ENCODE measurements at regions not wholly inside any gene's neighbourhood (a gene's known extent, or its start where the extent isn't known, plus 50 kb on each side); places are given as distances from the start of the nearest gene placed in this dataset.
"Not testable (repeated sequence)": the region's sequence is repeated elsewhere in the genome, so short reads cannot be mapped to it uniquely, and the experiment has no call there.

DNA sequence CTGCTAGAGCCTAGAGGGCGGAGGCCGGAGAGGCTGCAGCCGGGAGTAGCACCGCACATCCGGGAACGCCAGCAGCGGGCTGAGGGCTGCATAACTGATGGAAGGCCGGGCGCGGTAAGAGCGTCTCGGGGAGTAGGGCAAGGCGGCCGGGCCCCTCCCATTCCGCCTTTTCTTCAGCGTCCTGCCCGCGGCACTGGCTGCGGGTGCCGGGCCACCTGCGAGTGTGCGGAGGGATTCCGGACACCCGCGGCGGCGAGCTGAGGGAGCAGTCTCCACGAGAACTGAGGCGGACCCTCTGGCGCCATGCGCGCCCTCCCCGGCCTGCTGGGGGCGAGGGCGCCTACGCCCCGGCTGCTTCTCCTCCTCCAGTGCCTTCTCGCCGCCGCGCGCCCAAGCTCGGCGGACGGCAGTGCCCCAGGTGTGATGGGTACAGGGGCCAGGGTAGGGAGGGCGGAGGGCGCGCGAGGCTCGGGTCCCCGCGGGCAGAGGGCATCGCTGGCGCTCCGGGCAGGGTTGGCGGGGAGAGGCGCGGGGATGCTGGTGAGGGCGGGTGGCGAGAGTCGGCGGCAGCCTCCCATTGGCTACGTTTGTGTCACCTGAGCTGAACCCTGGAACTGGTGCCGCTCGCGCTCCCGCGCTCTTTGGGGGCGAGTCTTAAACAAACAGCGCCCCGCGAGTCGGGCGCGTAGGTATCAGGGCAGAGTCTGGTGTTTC is 334.4 kb downstream of the SRGAP2C start:
- DNase-seq: peak; percentile 7 to 19

- not testable (repeated sequence) for DNase-seq
These were observed 335.0 kb downstream of the SRGAP2C start for GRCh38 chr1:121519756-121520286.

- peak; percentile 29 to 30 for DNase-seq
These were observed 337.4 kb downstream of the SRGAP2C start for GRCh38 chr1:121522061-121522759.

DNA sequence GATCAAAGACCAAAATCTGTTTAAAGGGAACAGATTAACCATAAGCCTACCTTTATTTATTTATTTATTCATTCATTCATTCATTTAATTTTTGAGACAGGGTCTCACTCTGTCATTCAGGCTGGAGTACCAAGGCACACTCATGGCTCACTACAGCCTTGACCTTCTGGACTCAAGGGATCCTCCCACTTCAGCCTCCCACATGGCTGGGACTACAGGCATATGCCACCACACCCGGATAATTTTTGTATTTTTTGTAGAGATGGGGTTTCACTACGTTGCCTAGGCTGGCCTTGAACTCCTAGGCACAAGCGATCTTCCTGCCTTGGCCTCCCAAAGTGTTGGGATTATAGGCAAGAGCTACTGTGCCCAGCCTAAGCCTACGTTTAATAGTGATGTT is 338.3 kb downstream of the SRGAP2C start:
- not testable (repeated sequence) for DNase-seq

- DNase-seq: no peak
These were observed 340.6 kb downstream of the SRGAP2C start for GRCh38 chr1:121525355-121525754.

DNA sequence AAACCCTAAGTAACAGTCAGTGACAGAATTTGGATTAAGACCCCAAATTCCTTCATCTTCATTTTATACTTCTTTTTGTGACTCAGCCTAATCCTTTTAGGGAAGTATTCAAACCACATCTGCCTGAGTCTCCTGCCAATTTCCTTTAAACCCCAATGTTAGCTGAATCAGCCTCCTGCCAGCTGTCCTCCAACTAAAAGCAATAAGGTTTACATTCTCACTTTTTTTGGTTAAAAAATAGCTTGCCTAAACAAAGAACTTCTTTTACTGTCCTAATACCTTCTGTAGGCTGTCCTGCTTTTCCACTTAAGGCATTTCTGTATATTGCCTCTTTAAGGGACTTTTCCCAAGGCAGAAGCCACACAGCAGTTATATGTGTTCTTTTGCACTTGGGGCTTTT is 344.2 kb downstream of the SRGAP2C start:
- DNase-seq: not testable (repeated sequence)

- not testable (repeated sequence) for DNase-seq
These were observed 345.3 kb downstream of the SRGAP2C start for GRCh38 chr1:121530026-121530425.

DNA sequence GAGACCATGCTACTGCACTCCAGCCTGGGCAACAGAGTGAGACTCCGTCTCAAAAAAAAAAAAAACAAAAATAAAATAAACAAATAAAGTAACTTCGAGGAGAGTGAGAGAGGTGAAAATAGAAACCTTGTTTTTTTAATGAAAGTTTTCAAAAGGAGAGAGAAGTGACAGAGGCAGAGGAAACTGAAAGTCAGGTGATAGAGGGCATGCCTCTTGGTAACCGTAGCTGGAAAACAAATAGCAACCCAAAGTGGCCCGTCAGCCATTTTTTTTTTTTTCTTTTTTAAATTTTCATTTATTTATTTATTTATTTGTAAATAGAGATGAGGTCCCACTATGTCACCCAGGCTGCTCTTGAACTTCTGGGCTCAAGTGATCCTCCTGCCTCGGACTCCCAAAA is 347.0 kb downstream of the SRGAP2C start:
- DNase-seq: not testable (repeated sequence)

DNA sequence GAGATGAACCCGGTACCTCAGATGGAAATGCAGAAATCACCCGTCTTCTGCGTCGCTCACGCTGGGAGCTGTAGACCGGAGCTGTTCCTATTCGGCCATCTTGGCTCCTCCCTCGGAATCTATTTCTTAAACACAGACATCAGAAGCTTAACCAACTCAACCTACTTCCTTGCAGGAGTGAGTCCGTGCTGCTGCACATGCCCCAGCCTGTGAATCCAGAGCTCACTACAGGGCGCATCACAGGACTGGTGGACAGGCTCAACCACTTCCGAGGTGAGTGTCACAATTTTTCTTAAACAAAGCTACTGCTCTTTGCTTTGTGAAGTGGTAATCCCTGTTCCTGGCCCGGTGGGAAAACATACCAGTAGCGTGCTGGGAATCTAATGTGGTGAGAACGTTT is 353.4 kb downstream of the SRGAP2C start:
- DNase-seq: not testable (repeated sequence)

DNA sequence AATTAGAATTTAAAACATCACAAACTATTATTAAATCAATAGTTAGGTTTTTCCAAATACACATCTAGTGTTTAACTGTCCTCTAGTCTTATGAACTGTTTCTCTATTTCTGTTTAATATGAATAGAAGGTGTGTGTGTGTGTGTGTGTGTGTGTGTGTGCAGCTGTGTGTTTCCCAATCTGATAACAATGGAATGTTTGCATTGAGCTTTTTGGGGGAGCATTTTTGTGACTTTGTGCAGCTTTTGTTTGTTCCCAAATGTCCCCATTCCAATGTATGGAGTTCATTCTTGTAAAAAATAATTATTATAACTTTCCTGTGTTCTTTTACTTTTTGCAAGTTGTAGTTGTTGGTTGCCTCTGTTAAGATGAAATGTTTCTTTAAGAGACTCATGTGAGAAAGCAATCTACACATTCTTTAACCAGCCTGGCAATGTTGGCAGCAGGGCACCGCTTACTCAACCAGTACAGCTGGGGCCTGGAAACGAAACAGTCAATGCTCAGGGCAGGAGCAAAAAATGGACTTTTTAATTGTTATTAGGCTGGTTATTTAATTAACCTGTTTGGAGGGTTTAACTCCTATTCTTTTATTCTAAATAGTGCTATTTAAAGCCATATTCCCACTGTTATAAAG is 354.3 kb downstream of the SRGAP2C start:
- DNase-seq: no peak

- DNase-seq: not testable (repeated sequence)
These were observed 359.2 kb downstream of the SRGAP2C start for GRCh38 chr1:121543988-121544387.

- DNase-seq: no peak
These were observed 359.7 kb downstream of the SRGAP2C start for GRCh38 chr1:121544500-121544899.

DNA sequence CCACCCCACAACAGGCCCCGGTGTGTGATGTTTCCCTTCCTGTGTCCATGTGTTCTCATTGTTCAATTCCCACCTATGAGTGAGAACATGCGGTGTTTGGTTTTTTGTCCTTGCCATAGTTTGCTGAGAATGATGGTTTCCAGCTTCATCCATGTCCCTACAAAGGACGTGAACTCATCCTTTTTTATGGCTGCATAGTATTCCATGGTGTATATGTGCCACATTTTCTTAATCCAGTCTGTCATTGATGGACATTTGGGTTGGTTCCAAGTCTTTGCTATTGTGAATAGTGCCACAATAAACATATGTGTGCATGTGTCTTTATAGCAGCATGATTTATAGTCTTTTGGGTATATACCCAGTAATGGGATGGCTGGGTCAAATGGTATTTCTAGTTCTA is 361.1 kb downstream of the SRGAP2C start:
- not testable (repeated sequence) for DNase-seq

DNA sequence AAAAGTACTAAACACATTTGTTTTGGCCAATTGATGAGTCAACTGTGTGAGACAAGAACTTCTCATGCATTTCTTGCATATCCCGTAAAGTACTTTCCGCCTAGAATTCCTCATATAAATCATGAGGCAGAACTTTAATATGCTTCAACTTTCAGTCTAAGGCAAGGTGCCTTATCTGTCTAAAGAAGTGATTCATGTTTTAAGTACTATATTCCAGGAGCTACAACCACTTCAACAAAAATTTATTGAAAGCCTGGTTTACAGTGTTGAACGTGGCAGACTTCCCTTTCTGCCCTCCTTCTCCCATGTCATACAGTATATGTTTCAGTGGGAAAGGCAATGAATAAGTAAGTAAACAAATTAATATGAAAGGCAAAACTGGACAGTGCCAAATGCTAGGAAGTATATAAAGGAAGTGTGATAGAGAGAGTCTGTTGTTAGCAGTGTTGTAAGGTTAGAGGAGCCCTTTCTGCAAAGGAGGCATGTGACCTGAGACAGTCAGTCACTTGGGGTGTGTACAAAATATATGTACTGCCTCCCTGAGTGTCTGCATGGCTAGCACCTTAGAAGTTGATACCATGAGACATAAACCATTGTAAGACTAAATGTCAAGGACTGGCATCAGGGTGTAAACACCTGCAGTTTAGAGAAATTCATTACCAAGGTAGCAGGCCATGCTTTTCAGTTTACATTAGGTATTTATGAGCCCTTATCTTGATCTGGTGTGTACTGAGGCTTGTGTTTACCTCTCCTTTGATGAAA is 362.2 kb downstream of the SRGAP2C start:
- DNase-seq: no peak

GRCh38 chr1:121547726-121548125 is 363.0 kb downstream of the SRGAP2C start:
- DNase-seq: not testable (repeated sequence)

DNA sequence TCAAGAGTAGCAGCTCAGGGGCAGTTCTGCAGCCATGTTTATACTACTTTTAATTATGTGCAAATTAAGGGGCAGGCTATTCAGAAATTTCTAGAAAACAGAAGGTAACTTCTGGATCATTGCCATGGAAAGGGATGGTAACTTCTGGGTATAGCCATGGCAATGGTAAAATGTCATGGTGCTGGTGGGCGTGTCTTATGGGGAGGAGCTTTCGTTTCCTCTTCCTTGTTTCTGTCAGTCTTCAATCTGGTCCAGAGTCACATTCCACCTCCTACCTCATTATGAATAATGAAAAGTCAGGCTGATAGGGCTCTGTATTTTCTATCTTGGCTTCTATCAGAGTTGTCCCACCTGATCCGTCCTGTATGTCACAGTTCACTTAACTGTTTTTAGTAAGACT is 366.0 kb downstream of the SRGAP2C start:
- not testable (repeated sequence) for DNase-seq

DNA sequence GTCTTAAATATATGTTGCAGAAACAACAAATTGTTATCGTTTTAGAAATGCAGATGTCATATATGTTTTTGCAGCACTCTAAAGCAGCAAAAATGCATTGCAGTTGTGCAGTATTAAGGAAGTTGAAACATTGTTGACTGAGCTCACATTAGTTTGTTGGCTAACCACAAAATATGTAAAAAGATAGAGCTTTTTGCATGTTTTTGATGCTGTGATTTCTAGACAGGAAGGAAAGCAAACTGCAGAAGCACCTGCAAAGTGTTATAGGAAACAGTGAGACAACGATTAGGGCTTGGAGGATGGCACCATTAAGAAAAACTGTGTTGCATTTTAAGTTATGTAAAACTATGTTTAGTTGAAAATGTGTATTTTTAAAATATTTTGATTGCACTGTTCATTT is 366.7 kb downstream of the SRGAP2C start:
- not testable (repeated sequence) for DNase-seq

DNA sequence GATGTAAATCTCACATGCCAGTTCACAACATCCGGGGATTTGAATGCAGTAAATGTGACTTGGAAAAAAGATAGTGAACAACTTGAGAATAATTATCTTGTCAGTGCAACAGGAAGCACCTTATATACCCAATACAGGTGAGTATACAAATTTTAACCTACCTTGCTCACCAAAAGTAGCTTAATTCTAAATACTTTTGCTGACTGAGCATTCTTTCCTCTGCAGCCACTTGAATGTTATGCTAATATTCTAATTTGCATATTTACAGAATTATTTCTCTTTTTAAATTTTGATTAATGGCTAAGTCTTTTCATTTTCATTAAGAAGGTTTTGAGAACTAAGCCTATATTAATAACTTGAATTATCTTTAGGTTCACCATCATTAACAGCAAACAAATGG is 371.8 kb downstream of the SRGAP2C start:
- DNase-seq: not testable (repeated sequence)

DNA sequence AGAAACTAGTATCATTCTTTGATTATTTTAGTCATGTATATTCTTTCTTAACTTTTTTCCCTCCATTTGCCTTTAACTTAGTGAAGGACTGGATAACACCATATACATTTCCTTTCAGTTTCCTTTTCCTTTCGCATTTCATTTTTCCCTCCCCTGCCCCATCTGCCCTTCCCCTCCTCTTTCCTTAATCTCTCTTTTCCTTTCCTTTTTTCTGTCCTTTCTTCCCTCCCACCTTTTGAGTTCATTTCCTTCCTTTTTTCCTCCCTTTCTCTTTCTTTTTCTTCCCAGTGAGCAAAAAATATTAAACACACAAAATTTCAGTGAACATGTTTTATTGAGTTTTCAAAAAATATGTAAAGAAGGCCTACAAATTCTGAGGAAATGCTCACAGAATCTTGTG is 373.3 kb downstream of the SRGAP2C start:
- DNase-seq: not testable (repeated sequence)

DNA sequence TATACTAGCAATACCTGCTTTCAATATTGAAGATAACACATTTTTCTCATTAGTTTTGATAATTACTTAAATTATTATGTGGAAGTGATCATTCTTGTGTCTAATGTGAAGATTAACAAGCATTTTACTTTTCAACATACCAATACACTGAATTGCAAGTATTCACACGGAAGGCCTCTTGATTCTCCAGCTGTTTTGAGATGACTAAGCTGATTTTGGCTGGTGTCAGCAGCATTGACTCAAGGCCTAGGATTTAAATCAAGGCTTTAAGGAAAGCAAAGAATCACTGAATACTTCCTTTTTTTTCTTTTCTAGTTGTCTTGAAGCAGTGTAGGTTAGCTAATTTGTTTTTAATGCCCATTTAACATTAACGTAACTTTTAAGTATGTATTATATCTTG is 373.7 kb downstream of the SRGAP2C start:
- DNase-seq: no peak

DNA sequence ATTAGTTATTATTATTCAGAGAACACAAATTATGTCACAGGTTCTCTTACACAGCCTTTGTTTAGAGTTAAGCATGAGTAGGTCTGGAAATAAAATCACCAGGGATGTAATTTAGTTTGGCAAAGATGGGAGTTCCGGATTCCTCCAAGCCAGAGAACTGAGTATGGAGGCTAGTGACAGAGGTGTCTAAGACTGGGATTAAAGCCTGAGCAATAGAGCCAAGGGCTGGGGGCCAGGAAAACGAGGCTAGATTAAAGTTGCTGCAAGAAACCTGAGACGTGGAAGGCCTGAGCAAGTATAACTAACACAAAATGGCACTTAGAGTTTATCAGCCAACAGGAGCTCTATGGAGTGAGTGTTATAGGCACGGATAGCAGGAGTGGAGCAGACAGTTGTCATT is 381.6 kb downstream of the SRGAP2C start:
- no peak for DNase-seq

- DNase-seq: no peak
These were observed 384.7 kb downstream of the SRGAP2C start for GRCh38 chr1:121569428-121569827.
